Neural crest cell (in vitro differentiated cells): ENCODE measurements at regions not wholly inside any gene's neighbourhood (a gene's known extent, or its start where the extent isn't known, plus 50 kb on each side); places are given as distances from the start of the nearest gene placed in this dataset.

Experiments used
- DNase-seq: peaks from one replicate; pipeline ENCODE4 v3.0.0; 2021; ENCODE audit warnings: low read depth, mixed read lengths, low spot score
- H3K27ac Mint-ChIP-seq: one replicate; pipeline ENCODE4 v1.8.0; 2021; ENCODE audit warnings: mild to moderate bottlenecking, mixed read lengths; ENCODE audit not compliant: unreplicated experiment
- H3K27me3 Mint-ChIP-seq: 2 replicates; pipeline ENCODE4 v1.8.0; 2021; ENCODE audit warnings: low read depth, mild to moderate bottlenecking, mixed read lengths
- H3K36me3 Mint-ChIP-seq: 2 replicates; pipeline ENCODE4 v1.8.0; 2021; ENCODE audit warnings: low read depth, mild to moderate bottlenecking, mixed read lengths
- H3K4me1 Mint-ChIP-seq: 2 replicates; pipeline ENCODE4 v1.8.0; 2021; ENCODE audit warnings: mixed read lengths
- H3K4me3 Mint-ChIP-seq: one replicate; pipeline ENCODE4 v1.8.0; 2021; ENCODE audit warnings: mild to moderate bottlenecking, mixed read lengths
- H3K9me3 Mint-ChIP-seq: 2 replicates; pipeline ENCODE4 v1.8.0; 2021; ENCODE audit warnings: mixed read lengths
- TF ChIP-seq, protein P1 (sequence below): fragments of 200-600 bp; sonication (generic); conservative IDR thresholded peaks from 2 replicates; pipeline ENCODE4 v1.5.0; 2021; ENCODE audit warnings: antibody characterized with exemption, mild to moderate bottlenecking

DNA sequence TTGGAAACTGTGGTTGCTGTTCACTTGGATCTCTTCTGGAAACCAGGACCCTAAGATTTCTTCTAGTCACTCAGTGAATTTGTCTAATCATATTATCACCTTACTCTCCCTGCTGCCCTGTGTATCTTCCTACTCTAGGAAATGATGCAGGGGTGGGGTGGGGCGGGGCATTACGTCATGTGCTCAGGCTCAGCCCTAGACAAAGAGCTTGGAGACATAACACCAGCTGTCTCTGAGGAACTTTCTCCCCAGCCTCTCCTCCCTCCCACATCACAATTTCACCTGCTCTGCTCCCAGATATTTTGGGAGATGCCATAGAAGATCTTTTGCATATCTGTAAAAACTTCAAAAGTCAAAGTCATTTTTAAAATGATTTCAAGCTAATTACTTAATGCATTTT, 470.4 kb downstream of the ZSWIM6 start:
- Mint-ChIP-seq H3K27me3 (no peaks in the 10 kb centered on the region), H3K4me1 (no peaks in the 10 kb centered on the region), H3K36me3 (no peaks in the 10 kb centered on the region), H3K4me3 (no peak overlapping the region), H3K27ac (no peak overlapping the region), H3K9me3 (no peaks in the 10 kb centered on the region)
- no peak for DNase-seq
- TF ChIP-seq, protein P1, sequence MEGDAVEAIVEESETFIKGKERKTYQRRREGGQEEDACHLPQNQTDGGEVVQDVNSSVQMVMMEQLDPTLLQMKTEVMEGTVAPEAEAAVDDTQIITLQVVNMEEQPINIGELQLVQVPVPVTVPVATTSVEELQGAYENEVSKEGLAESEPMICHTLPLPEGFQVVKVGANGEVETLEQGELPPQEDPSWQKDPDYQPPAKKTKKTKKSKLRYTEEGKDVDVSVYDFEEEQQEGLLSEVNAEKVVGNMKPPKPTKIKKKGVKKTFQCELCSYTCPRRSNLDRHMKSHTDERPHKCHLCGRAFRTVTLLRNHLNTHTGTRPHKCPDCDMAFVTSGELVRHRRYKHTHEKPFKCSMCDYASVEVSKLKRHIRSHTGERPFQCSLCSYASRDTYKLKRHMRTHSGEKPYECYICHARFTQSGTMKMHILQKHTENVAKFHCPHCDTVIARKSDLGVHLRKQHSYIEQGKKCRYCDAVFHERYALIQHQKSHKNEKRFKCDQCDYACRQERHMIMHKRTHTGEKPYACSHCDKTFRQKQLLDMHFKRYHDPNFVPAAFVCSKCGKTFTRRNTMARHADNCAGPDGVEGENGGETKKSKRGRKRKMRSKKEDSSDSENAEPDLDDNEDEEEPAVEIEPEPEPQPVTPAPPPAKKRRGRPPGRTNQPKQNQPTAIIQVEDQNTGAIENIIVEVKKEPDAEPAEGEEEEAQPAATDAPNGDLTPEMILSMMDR = no peak

- Mint-ChIP-seq H3K9me3 (no peaks in the 10 kb centered on the region), H3K27me3 (no peaks in the 10 kb centered on the region), H3K27ac (no peak overlapping the region), H3K4me3 (no peak overlapping the region), H3K36me3 (no peaks in the 10 kb centered on the region), H3K4me1 (no peaks in the 10 kb centered on the region)
- no peak for DNase-seq
- TF ChIP-seq, protein P1 = no peak
Measured at GRCh38 chr5:61805101-61805500, 473.0 kb downstream of the ZSWIM6 start.

GRCh38 chr5:61806491-61807020, 474.5 kb downstream of the ZSWIM6 start:
- TF ChIP-seq, protein P1 = no peak
- Mint-ChIP-seq H3K27me3 (no peaks in the 10 kb centered on the region), H3K4me1 (no peaks in the 10 kb centered on the region), H3K4me3 (no peak overlapping the region), H3K9me3 (no peaks in the 10 kb centered on the region), H3K27ac (no peak overlapping the region), H3K36me3 (no peaks in the 10 kb centered on the region)
- DNase-seq = no peak

DNA sequence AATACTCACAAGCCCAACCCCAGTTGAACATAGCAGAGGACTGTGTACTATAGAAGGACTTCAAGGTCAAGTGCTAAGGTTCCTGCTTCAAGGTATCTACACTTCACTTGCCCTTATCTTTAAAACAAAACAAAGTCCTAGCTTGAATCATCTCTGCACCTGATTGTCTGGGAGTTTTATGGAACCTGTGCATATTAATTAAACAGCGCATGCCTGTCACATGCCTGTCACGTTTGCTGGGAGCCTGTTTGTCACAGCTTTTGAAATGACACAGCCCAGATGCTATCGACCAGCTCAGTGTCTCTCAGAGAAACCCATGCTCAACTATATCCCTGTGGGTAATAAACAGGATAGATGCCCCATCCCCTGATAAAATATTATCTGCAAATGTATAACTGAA, 476.0 kb downstream of the ZSWIM6 start:
- TF ChIP-seq, protein P1 = no peak
- H3K36me3 Mint-ChIP-seq = no peaks in the 10 kb centered on the region
- no peak overlapping the region for H3K4me3 Mint-ChIP-seq
- no peak overlapping the region for H3K27ac Mint-ChIP-seq
- DNase-seq = no peak
- no peaks in the 10 kb centered on the region for H3K9me3 Mint-ChIP-seq
- H3K4me1 Mint-ChIP-seq = no peaks in the 10 kb centered on the region
- H3K27me3 Mint-ChIP-seq = no peaks in the 10 kb centered on the region

DNA sequence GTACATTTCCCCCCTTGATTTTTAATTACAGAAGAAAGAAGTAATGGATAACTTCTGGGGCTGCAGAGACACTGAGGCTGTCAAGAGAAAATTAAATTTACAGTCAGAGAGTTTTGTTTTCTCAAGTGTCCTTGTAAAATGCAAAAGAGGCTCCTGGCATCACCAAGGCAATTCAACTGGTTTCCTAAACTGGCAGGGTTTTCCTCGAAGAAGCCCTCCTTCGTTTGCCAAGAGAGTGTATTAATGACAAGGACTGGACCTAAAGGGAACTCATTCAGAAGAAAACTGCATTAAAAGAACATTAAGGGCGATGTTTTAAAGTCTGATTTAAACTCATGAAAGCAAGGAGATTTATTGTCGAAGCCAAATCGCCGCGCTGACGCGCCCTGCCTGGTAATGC, 476.9 kb downstream of the ZSWIM6 start:
- H3K36me3 Mint-ChIP-seq = no peaks in the 10 kb centered on the region
- TF ChIP-seq, protein P1 = no peak
- H3K27ac Mint-ChIP-seq = no peak overlapping the region
- no peak for DNase-seq
- H3K4me3 Mint-ChIP-seq = no peak overlapping the region
- no peaks in the 10 kb centered on the region for H3K9me3 Mint-ChIP-seq
- no peaks in the 10 kb centered on the region for H3K4me1 Mint-ChIP-seq
- H3K27me3 Mint-ChIP-seq = no peaks in the 10 kb centered on the region

GRCh38 chr5:61809651-61810050, 477.6 kb downstream of the ZSWIM6 start:
- no peaks in the 10 kb centered on the region for H3K9me3 Mint-ChIP-seq
- no peak for DNase-seq
- TF ChIP-seq, protein P1 = no peak
- no peaks in the 10 kb centered on the region for H3K36me3 Mint-ChIP-seq
- no peaks in the 10 kb centered on the region for H3K4me1 Mint-ChIP-seq
- no peak overlapping the region for H3K4me3 Mint-ChIP-seq
- H3K27ac Mint-ChIP-seq = no peak overlapping the region
- no peaks in the 10 kb centered on the region for H3K27me3 Mint-ChIP-seq
